ENCODE measurements at regions not wholly inside any gene's neighbourhood (a gene's known extent, or its start where the extent isn't known, plus 50 kb on each side); places are given as distances from the start of the nearest gene placed in this dataset.

GRCh38 chr5:5572976-5573797 is 150.7 kb downstream of the ICE1 start:
- DNase-seq, result no peak

GRCh38 chr5:5572010-5572865 is 149.8 kb downstream of the ICE1 start:
- DNase-seq, result no peak

GRCh38 chr5:5570646-5571045 is 148.2 kb downstream of the ICE1 start:
- DNase-seq, result no peak

GRCh38 chr5:5564898-5565297 is 142.4 kb downstream of the ICE1 start:
- no peak for DNase-seq

GRCh38 chr5:5560016-5560415 is 137.5 kb downstream of the ICE1 start:
- no peak for DNase-seq

- DNase-seq, result no peak
Observed at GRCh38 chr5:5558638-5559527, 136.4 kb downstream of the ICE1 start.

- no peak for DNase-seq
Observed at GRCh38 chr5:5558102-5558501, 135.6 kb downstream of the ICE1 start.

GRCh38 chr5:5551499-5551898 is 129.0 kb downstream of the ICE1 start:
- DNase-seq, result no peak

- no peak for DNase-seq
Observed at GRCh38 chr5:5546408-5546807, 123.9 kb downstream of the ICE1 start.

GRCh38 chr5:5544094-5544663 is 121.7 kb downstream of the ICE1 start:
- DNase-seq, result no peak

GRCh38 chr5:5542654-5543053 is 120.2 kb downstream of the ICE1 start:
- DNase-seq, result no peak

GRCh38 chr5:5540065-5540464 is 117.6 kb downstream of the ICE1 start:
- DNase-seq, result no peak
